ENCODE measurements at regions not wholly inside any gene's neighbourhood (a gene's known extent, or its start where the extent isn't known, plus 50 kb on each side); places are given as distances from the start of the nearest gene placed in this dataset.

DNA sequence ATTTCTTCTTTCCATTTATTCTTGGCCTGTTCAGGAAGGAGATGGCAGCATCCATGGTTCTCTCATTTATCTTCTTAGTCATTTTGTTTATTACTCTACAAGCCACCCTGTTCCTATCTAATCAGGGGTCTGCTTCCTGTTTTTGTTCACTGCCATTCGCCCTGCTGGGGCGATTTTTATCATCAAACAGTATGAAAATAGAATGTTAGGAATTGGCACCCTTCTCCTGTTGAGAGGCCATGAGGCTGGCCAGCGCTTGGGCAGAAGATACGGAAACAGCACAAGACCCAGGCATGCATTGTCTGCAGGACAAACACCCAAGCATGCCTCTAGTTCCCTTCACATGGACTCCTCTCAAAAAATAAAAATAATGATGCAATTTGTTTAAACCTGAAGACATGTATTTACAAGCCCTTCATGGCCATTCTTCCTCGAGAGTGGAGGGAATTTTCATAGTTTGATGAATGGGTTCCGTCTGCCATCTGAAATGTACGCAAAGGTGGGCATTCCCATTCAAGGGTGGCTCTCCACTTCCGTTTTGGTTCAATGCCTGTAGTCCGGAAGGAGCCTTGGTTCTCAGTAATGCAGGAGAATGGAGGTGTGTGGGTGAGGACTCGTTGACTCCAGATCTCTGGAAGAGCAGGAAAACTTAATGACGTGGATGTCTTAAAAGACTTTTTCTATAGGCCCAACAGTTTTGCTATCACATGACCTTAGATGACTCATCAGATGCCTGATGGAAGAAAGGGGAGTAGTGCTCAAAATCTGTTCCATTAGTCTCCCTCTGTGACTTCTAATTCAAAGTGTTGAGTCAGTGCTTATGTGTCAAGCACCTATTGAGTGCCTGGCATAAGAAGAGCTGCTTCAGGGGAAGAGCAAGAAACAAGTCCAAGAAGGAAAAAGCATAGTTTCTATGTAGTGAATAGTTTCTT, 252.4 kb upstream of the TBX3 start:
- TF ChIP-seq, protein P1, sequence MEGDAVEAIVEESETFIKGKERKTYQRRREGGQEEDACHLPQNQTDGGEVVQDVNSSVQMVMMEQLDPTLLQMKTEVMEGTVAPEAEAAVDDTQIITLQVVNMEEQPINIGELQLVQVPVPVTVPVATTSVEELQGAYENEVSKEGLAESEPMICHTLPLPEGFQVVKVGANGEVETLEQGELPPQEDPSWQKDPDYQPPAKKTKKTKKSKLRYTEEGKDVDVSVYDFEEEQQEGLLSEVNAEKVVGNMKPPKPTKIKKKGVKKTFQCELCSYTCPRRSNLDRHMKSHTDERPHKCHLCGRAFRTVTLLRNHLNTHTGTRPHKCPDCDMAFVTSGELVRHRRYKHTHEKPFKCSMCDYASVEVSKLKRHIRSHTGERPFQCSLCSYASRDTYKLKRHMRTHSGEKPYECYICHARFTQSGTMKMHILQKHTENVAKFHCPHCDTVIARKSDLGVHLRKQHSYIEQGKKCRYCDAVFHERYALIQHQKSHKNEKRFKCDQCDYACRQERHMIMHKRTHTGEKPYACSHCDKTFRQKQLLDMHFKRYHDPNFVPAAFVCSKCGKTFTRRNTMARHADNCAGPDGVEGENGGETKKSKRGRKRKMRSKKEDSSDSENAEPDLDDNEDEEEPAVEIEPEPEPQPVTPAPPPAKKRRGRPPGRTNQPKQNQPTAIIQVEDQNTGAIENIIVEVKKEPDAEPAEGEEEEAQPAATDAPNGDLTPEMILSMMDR (IDR thresholded peaks at IDR 0.05; ENCODE audit: borderline replicate concordance, insufficient read depth, low read depth, low read length): no peak
- no peak overlapping the region for H3K4me3 ChIP-seq (ENCODE audit: low read depth, low read length)

DNA sequence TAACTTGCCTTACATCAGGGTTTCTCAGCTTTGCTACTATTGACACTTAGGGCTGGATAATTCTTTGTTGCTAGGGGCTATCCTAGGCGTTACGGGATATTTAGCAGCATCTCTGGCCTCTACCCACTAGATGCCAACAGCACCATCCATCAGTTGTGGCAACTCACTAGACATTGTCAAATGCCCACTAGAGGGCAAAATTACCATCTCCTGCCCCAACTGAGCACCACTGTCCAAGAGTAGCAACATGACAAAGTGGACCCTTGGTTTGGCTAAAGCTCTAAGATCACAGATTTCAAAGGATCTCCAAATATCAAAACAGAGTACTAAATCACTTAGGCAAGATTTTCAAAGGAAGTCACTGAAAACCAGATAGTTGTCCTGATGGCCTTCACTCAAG, 251.7 kb upstream of the TBX3 start:
- no peak overlapping the region for H3K4me3 ChIP-seq (ENCODE audit: low read depth, low read length)
- TF ChIP-seq, protein P1 (IDR thresholded peaks at IDR 0.05; ENCODE audit: borderline replicate concordance, insufficient read depth, low read depth, low read length): 0 out of 2 replicates have a peak, but pooled peaks have one; percentile 2

DNA sequence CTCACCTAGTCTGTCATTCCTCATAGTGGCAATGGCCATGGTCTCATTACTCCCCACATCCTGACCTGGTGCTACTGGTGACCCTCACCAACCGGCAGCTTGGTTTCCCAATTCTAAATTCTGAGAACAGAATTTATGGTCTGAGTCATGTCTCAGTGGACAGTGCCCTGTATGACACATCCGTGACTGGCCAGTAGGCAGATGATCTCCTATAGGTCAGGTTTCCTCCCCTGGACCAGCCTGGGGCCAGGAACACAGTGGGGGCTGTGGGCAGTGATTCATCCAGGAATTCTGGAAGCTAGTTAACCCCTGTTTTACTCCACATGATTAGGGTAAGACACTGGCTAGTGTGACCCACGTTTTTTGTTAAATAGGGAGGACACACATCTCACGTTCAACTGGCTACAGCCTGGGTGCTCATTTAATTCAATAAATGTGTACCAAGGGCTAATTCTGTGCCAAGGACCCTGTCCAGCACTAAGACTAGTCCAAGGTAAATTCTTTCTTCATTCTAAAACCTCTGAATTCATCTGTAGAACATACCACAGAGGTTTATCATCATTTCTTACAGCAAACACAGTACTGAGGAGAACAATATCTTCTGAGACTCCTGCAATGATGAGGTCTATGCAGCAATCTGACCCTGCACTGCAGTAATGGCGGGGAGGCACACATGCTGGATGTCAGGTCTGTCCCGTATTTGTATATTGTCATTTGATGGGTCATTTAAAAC, 249.6 kb upstream of the TBX3 start:
- TF ChIP-seq, protein P1 (IDR thresholded peaks at IDR 0.05; ENCODE audit: borderline replicate concordance, insufficient read depth, low read depth, low read length): no peak
- no peak overlapping the region for H3K4me3 ChIP-seq (ENCODE audit: low read depth, low read length)

DNA sequence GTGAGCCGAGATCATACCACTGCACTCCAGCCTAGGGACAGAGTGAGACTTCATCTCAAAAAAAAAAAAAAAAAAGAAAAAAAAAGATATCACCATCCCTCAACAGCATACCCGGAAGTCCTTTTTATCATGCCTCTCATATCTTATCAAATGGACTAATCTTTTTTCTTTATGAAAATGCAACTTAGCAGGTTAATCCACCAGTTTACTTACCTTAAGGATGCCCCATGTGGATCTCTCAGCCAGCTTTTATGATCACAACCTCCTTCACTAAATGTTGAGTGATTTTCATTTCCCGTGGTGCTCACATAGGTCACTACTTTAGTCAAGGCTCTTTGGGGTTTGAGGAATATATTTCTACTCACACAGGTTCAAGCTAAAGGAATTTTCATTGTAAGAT, 248.8 kb upstream of the TBX3 start:
- TF ChIP-seq, protein P1 (IDR thresholded peaks at IDR 0.05; ENCODE audit: borderline replicate concordance, insufficient read depth, low read depth, low read length): no peak
- H3K4me3 ChIP-seq (ENCODE audit: low read depth, low read length): no peak overlapping the region

DNA sequence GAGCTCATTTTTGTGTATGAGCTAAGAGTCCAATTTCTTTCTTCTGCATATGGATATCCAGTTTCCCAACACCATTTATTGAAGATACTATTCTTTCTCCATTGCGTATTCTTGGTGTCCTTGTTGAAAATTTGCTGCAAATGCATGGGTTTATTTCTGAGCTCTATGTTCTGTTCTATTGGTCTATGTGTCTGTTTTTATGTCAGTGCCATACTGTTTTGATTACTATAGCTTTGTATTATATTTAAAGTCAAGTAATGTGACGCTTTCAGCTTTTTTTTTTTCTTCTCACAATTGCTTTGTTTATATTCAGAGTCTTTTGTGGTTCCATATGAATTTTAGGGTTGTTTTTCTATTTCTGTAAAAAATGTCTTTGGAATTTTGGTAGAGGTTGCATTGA, 247.1 kb upstream of the TBX3 start:
- TF ChIP-seq, protein P1 (IDR thresholded peaks at IDR 0.05; ENCODE audit: borderline replicate concordance, insufficient read depth, low read depth, low read length): no peak
- no peak overlapping the region for H3K4me3 ChIP-seq (ENCODE audit: low read depth, low read length)

DNA sequence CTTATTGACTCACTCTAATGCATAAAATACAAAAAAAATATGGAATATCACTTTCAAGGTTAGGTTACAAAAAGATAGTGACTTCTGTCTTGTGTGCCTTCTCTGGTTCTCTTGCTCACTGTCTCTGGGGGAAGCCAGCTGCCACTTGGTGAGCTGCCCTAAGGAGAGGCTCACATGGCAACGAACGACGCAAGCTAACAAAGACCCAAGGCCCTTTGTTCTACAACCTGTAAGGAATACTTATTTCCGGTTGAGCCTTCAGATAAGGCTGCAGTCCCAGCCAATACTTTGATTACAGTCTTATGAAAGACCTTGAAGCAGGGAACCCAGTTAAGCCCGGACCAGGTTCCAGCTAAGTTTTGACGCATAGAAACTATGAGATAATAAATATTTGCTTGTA, 242.4 kb upstream of the TBX3 start:
- no peak overlapping the region for H3K4me3 ChIP-seq (ENCODE audit: low read depth, low read length)
- TF ChIP-seq, protein P1 (IDR thresholded peaks at IDR 0.05; ENCODE audit: borderline replicate concordance, insufficient read depth, low read depth, low read length): no peak

Measured in GM12875 (cell line).